DOHH2 (cell line): ENCODE measurements at regions not wholly inside any gene's neighbourhood (a gene's known extent, or its start where the extent isn't known, plus 50 kb on each side); places are given as distances from the start of the nearest gene placed in this dataset.

Experiments
- H3F3A ChIP-seq: fragments of 200-600 bp; sonication (generic), shearing (Covaris generic); 2 replicates; pipeline ENCODE4 v1.6.0; 2016; ENCODE audit warnings: antibody characterized with exemption, mild to moderate bottlenecking; ENCODE audit not compliant: control insufficient read depth, insufficient read depth
- H3K27ac ChIP-seq: fragments of 200-600 bp; sonication (generic); 2 replicates; pipeline ENCODE4 v1.5.1; 2014; ENCODE audit warnings: low read depth, mild to moderate bottlenecking, low read length, moderate library complexity
- H3K27me3 ChIP-seq: fragments of 200-600 bp; sonication (generic); 2 replicates; pipeline ENCODE4 v1.6.1; 2014; ENCODE audit warnings: mild to moderate bottlenecking, low read length, mixed read lengths; ENCODE audit not compliant: control insufficient read depth
- H3K36me3 ChIP-seq: fragments of 200-600 bp; sonication (generic); 2 replicates; pipeline ENCODE4 v1.6.1; 2014; ENCODE audit warnings: mild to moderate bottlenecking, low read length, moderate library complexity, mixed read lengths; ENCODE audit not compliant: control insufficient read depth
- H3K4me1 ChIP-seq: fragments of 200-600 bp; sonication (generic); 2 replicates; pipeline ENCODE4 v1.6.1; 2014; ENCODE audit warnings: mild to moderate bottlenecking, low read length, mixed read lengths; ENCODE audit not compliant: control insufficient read depth
- H3K4me2 ChIP-seq: fragments of 200-600 bp; sonication (generic); 2 replicates; pipeline ENCODE4 v1.6.0; 2014; ENCODE audit warnings: mild to moderate bottlenecking, low read length, moderate library complexity
- H3K4me3 ChIP-seq: fragments of 200-600 bp; sonication (generic); 2 replicates; pipeline ENCODE4 v1.5.1; 2014; ENCODE audit warnings: mild to moderate bottlenecking, low read length, mixed read lengths
- H3K79me2 ChIP-seq: fragments of 200-600 bp; sonication (generic); 2 replicates; pipeline ENCODE4 v1.6.1; 2014; ENCODE audit warnings: mild to moderate bottlenecking, low read length, mixed read lengths; ENCODE audit not compliant: control insufficient read depth
- H3K9me2 ChIP-seq: fragments of 200-600 bp; sonication (generic); replicated peaks from 2 replicates; pipeline ENCODE4 v1.6.1; 2014; ENCODE audit warnings: mild to moderate bottlenecking, low read length, mixed read lengths; ENCODE audit not compliant: control insufficient read depth
- H3K9me3 ChIP-seq: fragments of 200-600 bp; sonication (generic); 2 replicates; pipeline ENCODE4 v1.6.1; 2014; ENCODE audit warnings: antibody characterized with exemption, low read length, mixed read lengths; ENCODE audit not compliant: control insufficient read depth, insufficient read depth
- H4K20me1 ChIP-seq: fragments of 200-600 bp; sonication (generic); 2 replicates; pipeline ENCODE4 v1.6.0; 2014; ENCODE audit warnings: low read depth, mild to moderate bottlenecking, antibody characterized with exemption, low read length, moderate library complexity; ENCODE audit not compliant: control insufficient read depth, insufficient read depth
- CTCF ChIP-seq: fragments of 200-600 bp; sonication (generic); IDR thresholded peaks from one replicate; pipeline ENCODE4 v1.5.1; 2014; ENCODE audit warnings: antibody characterized with exemption, mild to moderate bottlenecking, low read depth, low read length; ENCODE audit not compliant: poor library complexity, severe bottlenecking
- EZH2phosphoT487 ChIP-seq: fragments of 200-600 bp; sonication (generic); IDR thresholded peaks from 2 replicates; pipeline ENCODE4 v1.6.1; 2017; ENCODE audit warnings: borderline replicate concordance, mild to moderate bottlenecking, antibody characterized with exemption, low read length, moderate library complexity, mixed read lengths

DNA sequence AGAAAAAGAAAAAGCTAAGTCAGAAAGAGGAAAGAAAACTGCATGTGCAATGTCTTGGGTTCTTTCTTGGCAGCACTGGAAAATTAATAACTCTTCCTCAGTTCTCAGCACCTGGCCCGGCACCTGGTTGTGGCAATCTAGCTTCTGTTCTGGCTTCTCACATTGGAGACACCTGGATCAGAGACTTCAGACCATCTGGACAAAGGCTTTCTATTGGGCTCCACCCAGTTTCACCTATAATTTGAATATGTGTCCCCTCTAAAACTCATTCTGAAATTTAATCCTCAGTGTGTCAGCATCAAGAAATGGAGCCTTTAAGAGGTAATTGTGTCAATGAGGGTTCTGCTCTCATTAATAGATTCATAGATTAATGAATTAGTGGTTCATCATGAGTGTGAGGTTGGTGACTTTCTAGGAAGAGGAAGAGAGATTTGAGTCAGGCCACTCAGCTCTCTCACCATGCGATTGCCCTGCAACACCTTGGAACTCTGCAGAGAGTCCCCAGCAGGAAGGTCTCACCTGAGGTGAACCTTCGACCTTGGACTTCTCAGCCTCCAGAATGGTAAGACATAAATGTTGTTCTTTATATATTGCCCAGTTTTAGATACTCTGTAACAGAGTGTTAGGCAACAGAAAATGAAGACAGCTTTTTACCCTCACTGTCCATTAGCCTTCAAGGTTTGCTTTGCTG is 679.9 kb downstream of the NTRK3 start:
- Histone ChIP-seq H3K4me2 (no peak overlapping the region), H4K20me1 (no peaks in the 10 kb centered on the region), H3K4me3 (no peak overlapping the region), H3K9me3 (no peaks in the 10 kb centered on the region), H3K9me2 (no peaks in the 10 kb centered on the region), H3K36me3 (no peaks in the 10 kb centered on the region), H3F3A (no peaks in the 10 kb centered on the region), H3K4me1 (no peaks in the 10 kb centered on the region), H3K79me2 (no peaks in the 10 kb centered on the region), H3K27me3 (no peaks in the 10 kb centered on the region), H3K27ac (no peak overlapping the region)
- no peak for TF ChIP-seq EZH2phosphoT487
- no peak for TF ChIP-seq CTCF

DNA sequence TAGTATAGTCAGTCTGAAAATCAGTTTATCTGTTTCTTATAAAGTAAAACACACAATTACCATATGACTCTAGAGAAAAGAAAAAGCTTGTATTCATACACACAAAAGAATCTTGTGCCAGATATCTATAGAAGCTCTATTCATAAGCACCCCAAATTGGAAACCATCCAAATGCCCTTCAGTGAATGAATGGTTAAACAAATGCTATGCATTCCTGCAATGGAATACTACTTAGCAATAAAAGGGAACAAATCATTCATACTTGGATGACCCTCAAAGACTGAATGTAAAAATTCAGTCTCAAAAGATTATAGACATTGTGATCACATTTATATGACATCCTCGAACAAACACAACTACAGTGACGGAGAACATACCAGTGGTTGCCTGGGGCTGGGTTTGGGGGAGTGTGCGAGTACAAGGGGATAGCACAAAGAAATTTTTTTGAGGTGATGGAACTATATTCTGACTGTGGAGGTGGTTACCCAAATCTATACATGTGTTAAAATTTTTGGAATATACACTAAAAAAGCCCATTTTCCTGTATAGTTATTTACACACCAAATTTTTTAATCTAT is 680.6 kb downstream of the NTRK3 start:
- Histone ChIP-seq H3K36me3 (no peaks in the 10 kb centered on the region), H3K9me3 (no peaks in the 10 kb centered on the region), H3K27me3 (no peaks in the 10 kb centered on the region), H3K4me2 (no peak overlapping the region), H3K4me3 (no peak overlapping the region), H3K4me1 (no peaks in the 10 kb centered on the region), H4K20me1 (no peaks in the 10 kb centered on the region), H3K27ac (no peak overlapping the region), H3K9me2 (no peaks in the 10 kb centered on the region), H3K79me2 (no peaks in the 10 kb centered on the region), H3F3A (no peaks in the 10 kb centered on the region)
- TF ChIP-seq CTCF (no peak), EZH2phosphoT487 (no peak)

DNA sequence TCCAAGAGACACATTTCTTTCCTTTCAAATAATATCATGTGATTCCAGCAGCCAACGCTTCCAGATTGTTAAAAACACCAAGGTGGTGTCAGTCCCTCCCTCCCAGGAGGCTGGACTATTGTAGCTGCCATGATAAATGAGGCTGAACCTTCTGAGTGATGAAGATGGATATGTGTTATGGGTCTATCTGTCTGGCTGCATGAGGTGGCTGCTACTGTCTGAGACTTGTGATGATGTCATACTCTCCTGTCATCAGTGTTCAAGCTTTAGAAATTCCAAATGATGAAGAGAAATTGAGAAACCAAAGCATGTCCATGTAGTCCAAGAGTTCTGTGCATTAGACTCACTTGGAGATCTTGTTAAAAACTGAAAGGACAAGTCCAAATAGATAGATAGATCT is 683.0 kb downstream of the NTRK3 start:
- no peak for TF ChIP-seq EZH2phosphoT487
- TF ChIP-seq CTCF: no peak
- Histone ChIP-seq H3K9me3 (no peaks in the 10 kb centered on the region), H3K79me2 (no peaks in the 10 kb centered on the region), H3K27me3 (no peaks in the 10 kb centered on the region), H4K20me1 (no peaks in the 10 kb centered on the region), H3K27ac (no peak overlapping the region), H3K4me1 (no peaks in the 10 kb centered on the region), H3K4me3 (no peak overlapping the region), H3K9me2 (no peaks in the 10 kb centered on the region), H3K36me3 (no peaks in the 10 kb centered on the region), H3F3A (no peaks in the 10 kb centered on the region), H3K4me2 (no peak overlapping the region)
